Activated naive CD8-positive, alpha-beta T cell treated with anti-CD3 and anti-CD28 coated beads, Interleukin-2, amount 10 ng/mL, durations not matched to agents 7 days and 5 days (primary cell): ENCODE measurements at regions not wholly inside any gene's neighbourhood (a gene's known extent, or its start where the extent isn't known, plus 50 kb on each side); places are given as distances from the start of the nearest gene placed in this dataset.
A peak's percentile ranks its signal among the peaks of the same experiment; 100 is the strongest.

Experiments used
- ATAC-seq: fragments of 150-1000 bp; cut with Tn5 transposase; one replicate; pipeline ENCODE4 v1.10.0; 2021; ENCODE audit warnings: low read depth, moderate library complexity
- POLR2A ChIA-PET: fragments of 350-600 bp; sonication (Branson Sonifier 250); formaldehyde crosslinking; loops from one replicate; lab custom pipeline; 2021; ENCODE audit warnings: antibody characterized with exemption; lab: Charles Lee
- DNase-seq: peaks from one replicate; pipeline ENCODE4 v3.0.0; 2021
- H3K27ac Mint-ChIP-seq: one replicate; pipeline ENCODE4 v1.8.0; 2022; ENCODE audit warnings: mild to moderate bottlenecking, mixed read lengths
- H3K27me3 Mint-ChIP-seq: one replicate; pipeline ENCODE4 v1.8.0; 2022; ENCODE audit warnings: mild to moderate bottlenecking, moderate library complexity, mixed read lengths
- H3K36me3 Mint-ChIP-seq: one replicate; pipeline ENCODE4 v1.8.0; 2021; ENCODE audit warnings: mild to moderate bottlenecking, mixed read lengths
- H3K4me1 Mint-ChIP-seq: one replicate; pipeline ENCODE4 v1.8.0; 2021; ENCODE audit warnings: mixed read lengths
- H3K4me3 Mint-ChIP-seq: one replicate; pipeline ENCODE4 v1.8.0; 2022; ENCODE audit warnings: mild to moderate bottlenecking, moderate library complexity, mixed read lengths
- H3K9me3 Mint-ChIP-seq: one replicate; pipeline ENCODE4 v1.8.0; 2021; ENCODE audit warnings: mixed read lengths

- DNase-seq: no peak
- peaks cover 17% of the 10 kb centered on the region for H3K27me3 Mint-ChIP-seq
- no peak for ATAC-seq
These were observed 58.0 kb downstream of the CGGBP1 start for GRCh38 chr3:88000853-88001252.

DNA sequence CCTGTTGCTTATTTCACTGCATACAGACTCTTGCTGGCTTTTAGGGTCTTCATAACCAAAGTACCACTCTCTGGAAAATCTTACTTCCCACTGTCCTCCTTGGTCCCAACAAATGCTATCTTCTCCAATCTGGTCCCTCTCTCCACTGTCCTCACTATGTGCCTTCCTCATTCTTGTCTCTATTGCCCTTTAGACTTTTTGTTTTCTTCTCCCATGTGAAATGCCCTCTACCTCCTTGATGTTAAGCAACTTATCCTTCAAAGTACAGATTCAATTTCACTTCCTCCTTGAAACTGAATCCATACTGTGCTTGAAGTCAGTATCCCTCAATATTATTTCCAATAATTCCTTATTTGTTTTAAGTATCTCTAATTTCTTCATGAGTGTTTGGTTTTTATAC is 60.8 kb downstream of the CGGBP1 start:
- ATAC-seq (no peak), DNase-seq (no peak)
- Mint-ChIP-seq H3K4me1 (peaks cover 20% of the 10 kb centered on the region), H3K9me3 (no peaks in the 10 kb centered on the region), H3K27me3 (peaks cover 14% of the 10 kb centered on the region), H3K27ac (no peak overlapping the region), H3K36me3 (no peaks in the 10 kb centered on the region), H3K4me3 (no peak overlapping the region)
- POLR2A ChIA-PET: no interaction called here

More at GRCh38 chr3:88000853-88001252, 58.0 kb downstream of the CGGBP1 start:
- H3K4me3 Mint-ChIP-seq: peak overlapping the region; percentile 59
- POLR2A ChIA-PET: no interaction called here
- no peak overlapping the region for H3K27ac Mint-ChIP-seq
- H3K36me3 Mint-ChIP-seq: no peaks in the 10 kb centered on the region
- H3K9me3 Mint-ChIP-seq: no peaks in the 10 kb centered on the region
- H3K4me1 Mint-ChIP-seq: peaks cover 24% of the 10 kb centered on the region

DNA sequence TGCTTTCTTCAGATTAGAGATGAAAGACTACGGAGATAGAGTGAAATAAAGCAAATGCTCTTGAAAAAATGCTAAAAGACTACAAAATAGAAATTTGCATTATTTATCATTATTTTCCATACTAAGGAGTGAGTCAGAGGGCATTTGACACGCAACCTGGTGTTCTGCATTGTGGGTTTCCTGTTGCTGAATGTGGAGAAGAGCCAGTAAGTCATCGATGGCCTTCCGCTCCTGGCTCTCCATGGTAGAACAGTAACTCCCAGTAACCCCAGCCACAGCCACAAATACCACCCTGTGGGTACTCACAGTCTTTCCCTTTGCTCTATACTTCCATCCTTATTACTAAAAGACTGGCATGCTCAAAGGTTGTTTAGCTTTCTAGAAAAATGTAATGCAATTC is 61.5 kb downstream of the CGGBP1 start:
- peaks cover 14% of the 10 kb centered on the region for H3K27me3 Mint-ChIP-seq
- ATAC-seq (peak; percentile 91), DNase-seq (peak; percentile 41)
- no peak overlapping the region for H3K27ac Mint-ChIP-seq
- POLR2A ChIA-PET: no interaction called here
- peaks cover 20% of the 10 kb centered on the region for H3K4me1 Mint-ChIP-seq
- no peaks in the 10 kb centered on the region for H3K9me3 Mint-ChIP-seq
- peak overlapping the region; percentile 61 for H3K4me3 Mint-ChIP-seq
- no peaks in the 10 kb centered on the region for H3K36me3 Mint-ChIP-seq

DNA sequence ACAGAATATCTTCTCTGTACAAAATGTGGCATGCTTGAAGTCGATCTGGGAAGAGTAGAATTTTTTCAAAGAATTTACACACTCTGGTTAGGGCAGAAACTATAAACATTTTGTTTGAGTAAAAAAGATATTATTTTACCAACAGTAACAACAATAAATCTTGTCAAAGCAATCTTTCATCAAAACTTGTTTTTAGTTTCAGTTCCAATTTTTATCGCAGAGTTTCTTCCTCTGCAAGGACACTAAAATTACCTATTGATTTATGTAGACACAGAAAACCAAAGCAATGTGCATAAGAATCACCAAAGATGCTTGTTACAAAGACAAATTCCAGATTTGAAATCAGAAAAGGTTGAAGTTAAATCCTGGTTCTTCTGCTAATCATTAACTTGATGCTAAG is 61.9 kb downstream of the CGGBP1 start:
- DNase-seq: no peak
- Mint-ChIP-seq H3K9me3 (no peaks in the 10 kb centered on the region), H3K4me3 (peak overlapping the region; percentile 61), H3K4me1 (peaks cover 20% of the 10 kb centered on the region), H3K36me3 (no peaks in the 10 kb centered on the region), H3K27ac (no peak overlapping the region), H3K27me3 (peaks cover 14% of the 10 kb centered on the region)
- ATAC-seq: no peak
- POLR2A ChIA-PET: no interaction called here

DNA sequence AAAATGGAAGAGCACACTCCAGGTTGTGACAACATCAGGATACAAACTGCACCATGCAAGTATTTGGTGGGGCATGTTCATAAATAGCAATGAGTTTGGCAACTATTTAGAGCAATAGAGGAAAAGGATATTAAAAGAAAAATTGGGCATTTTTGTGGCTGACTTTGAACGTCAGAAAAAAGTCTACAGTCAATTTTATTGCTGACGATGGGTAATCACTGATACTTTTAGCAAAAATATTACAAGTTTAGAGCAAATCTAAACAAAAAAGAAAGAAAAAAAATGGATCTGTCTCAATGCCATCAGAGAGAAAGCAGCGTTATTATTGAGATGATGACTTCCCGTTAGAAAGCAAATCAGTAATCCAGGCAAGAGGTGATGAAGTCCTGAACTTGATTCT is 65.2 kb downstream of the CGGBP1 start:
- no peaks in the 10 kb centered on the region for H3K9me3 Mint-ChIP-seq
- H3K36me3 Mint-ChIP-seq: no peaks in the 10 kb centered on the region
- no peak overlapping the region for H3K4me3 Mint-ChIP-seq
- ATAC-seq (no peak), DNase-seq (no peak)
- POLR2A ChIA-PET: no interaction called here
- H3K4me1 Mint-ChIP-seq: peaks cover 13% of the 10 kb centered on the region
- no peak overlapping the region for H3K27ac Mint-ChIP-seq
- no peaks in the 10 kb centered on the region for H3K27me3 Mint-ChIP-seq

DNA sequence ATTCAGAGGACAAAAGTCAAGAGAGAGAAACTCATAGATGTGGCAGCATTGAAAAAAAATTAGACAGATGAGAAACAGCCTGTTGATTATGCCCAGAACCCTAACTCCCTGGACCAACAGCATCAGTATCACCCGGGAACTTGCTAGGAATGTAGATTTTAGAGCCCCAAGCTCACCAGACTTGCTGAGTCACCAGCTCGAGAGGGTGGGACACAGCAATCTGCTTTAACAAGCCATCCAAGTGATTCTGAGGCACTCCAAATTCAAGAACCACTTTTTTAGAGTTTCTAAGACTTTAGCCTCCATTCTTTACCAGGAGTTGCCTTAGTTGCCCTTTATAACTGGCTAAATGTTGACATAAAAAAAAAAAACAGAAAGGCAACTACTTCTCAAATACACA is 70.9 kb downstream of the CGGBP1 start:
- POLR2A ChIA-PET: no interaction called here
- ATAC-seq: no peak
- H3K4me3 Mint-ChIP-seq: no peak overlapping the region
- no peaks in the 10 kb centered on the region for H3K9me3 Mint-ChIP-seq
- H3K27ac Mint-ChIP-seq: no peak overlapping the region
- no peaks in the 10 kb centered on the region for H3K4me1 Mint-ChIP-seq
- H3K27me3 Mint-ChIP-seq: peaks cover 9% of the 10 kb centered on the region
- no peak for DNase-seq
- H3K36me3 Mint-ChIP-seq: no peaks in the 10 kb centered on the region

DNA sequence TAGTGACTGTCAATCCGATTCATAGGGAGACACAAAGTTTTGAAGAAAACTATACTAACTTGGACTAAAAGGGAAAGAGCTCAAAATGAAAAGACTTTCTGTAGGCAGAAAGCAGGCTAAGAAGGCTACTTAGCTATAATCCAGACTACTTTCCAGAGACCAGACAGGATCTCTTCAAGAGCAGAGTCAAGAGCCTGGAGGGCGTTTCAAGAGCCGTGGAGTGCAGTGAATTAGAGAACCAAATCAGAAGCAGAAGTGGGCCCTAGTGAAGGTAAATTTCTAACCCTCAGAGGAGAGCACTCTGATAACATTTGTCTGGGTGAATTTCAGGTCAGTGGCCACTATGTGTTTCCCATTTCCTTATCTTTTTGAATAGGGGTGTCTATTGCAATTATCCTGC is 76.4 kb downstream of the CGGBP1 start:
- no peaks in the 10 kb centered on the region for H3K9me3 Mint-ChIP-seq
- H3K4me3 Mint-ChIP-seq: no peak overlapping the region
- H3K36me3 Mint-ChIP-seq: no peaks in the 10 kb centered on the region
- ATAC-seq (no peak), DNase-seq (no peak)
- peaks cover 11% of the 10 kb centered on the region for H3K27me3 Mint-ChIP-seq
- POLR2A ChIA-PET: no interaction called here
- H3K4me1 Mint-ChIP-seq: no peaks in the 10 kb centered on the region
- H3K27ac Mint-ChIP-seq: no peak overlapping the region

DNA sequence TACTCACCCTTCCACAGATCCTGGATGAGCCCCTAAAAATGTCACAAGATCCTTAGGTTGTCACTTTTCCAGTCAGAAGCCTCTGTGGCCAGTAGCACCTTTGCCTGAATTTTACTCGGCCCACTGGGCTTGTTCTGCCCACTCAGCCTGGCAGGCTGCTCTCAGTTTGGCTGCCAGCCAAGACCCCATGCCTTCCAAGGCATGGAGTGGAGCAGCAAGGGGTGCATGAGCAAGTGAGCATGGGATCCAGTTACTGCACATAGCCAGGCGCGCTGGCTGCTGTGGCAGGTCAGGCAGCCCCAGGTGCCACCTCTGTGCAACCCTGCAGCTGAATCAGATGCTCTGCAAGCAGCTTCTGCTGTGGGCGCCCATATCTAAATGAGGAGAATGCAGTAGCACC is 79.3 kb downstream of the CGGBP1 start:
- no peaks in the 10 kb centered on the region for H3K36me3 Mint-ChIP-seq
- POLR2A ChIA-PET: no interaction called here

DNA sequence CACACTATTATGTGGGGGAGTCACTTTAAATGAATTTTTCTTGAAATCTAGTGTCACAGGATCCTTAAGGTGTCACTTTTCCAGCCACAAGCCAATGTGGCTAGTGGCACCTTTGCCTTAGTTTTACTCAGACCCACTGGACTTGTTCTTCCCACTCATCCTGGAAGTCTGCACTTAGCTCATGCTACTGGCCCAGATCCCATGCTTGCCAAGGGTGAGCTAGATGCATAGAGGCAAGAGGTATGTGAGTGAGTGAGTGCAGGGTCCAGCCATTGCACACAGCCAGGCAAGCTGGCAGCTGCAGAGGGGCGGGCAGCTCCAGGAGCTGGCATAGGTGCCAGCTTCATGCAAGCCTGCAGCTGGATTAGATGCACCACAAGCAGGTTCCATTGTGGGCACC is 81.0 kb downstream of the CGGBP1 start:
- Mint-ChIP-seq H3K36me3 (no peaks in the 10 kb centered on the region), H3K27ac (no peak overlapping the region), H3K4me3 (no peak overlapping the region), H3K4me1 (no peaks in the 10 kb centered on the region), H3K27me3 (peaks cover 4% of the 10 kb centered on the region), H3K9me3 (no peaks in the 10 kb centered on the region)
- ATAC-seq: no peak
- DNase-seq: no peak
- POLR2A ChIA-PET: no interaction called here

More for the DNA sequence above, 79.3 kb downstream of the CGGBP1 start:
- Mint-ChIP-seq H3K9me3 (no peaks in the 10 kb centered on the region), H3K27ac (no peak overlapping the region), H3K27me3 (peaks cover 10% of the 10 kb centered on the region), H3K4me1 (no peaks in the 10 kb centered on the region), H3K4me3 (no peak overlapping the region)
- DNase-seq (no peak), ATAC-seq (no peak)

GRCh38 chr3:87975716-87976115 is 83.1 kb downstream of the CGGBP1 start:
- no peaks in the 10 kb centered on the region for H3K36me3 Mint-ChIP-seq
- no peaks in the 10 kb centered on the region for H3K9me3 Mint-ChIP-seq
- H3K27me3 Mint-ChIP-seq: peaks cover 7% of the 10 kb centered on the region
- ATAC-seq (no peak), DNase-seq (no peak)
- no peak overlapping the region for H3K4me3 Mint-ChIP-seq
- H3K27ac Mint-ChIP-seq: no peak overlapping the region
- POLR2A ChIA-PET: no interaction called here
- H3K4me1 Mint-ChIP-seq: no peaks in the 10 kb centered on the region

GRCh38 chr3:87973906-87974305 is 84.9 kb downstream of the CGGBP1 start:
- no peak for ATAC-seq
- no peak overlapping the region for H3K27ac Mint-ChIP-seq
- POLR2A ChIA-PET: no interaction called here

GRCh38 chr3:87969620-87970019 is 89.2 kb downstream of the CGGBP1 start:
- Mint-ChIP-seq H3K27ac (no peak overlapping the region), H3K4me3 (no peak overlapping the region), H3K27me3 (peaks cover 6% of the 10 kb centered on the region), H3K36me3 (no peaks in the 10 kb centered on the region), H3K9me3 (no peaks in the 10 kb centered on the region), H3K4me1 (no peaks in the 10 kb centered on the region)
- POLR2A ChIA-PET: no interaction called here
- DNase-seq (no peak), ATAC-seq (no peak)

More at GRCh38 chr3:87973906-87974305, 84.9 kb downstream of the CGGBP1 start:
- no peaks in the 10 kb centered on the region for H3K9me3 Mint-ChIP-seq
- H3K4me3 Mint-ChIP-seq: no peak overlapping the region
- DNase-seq: no peak
- H3K36me3 Mint-ChIP-seq: no peaks in the 10 kb centered on the region
- H3K27me3 Mint-ChIP-seq: peaks cover 7% of the 10 kb centered on the region
- no peaks in the 10 kb centered on the region for H3K4me1 Mint-ChIP-seq

- POLR2A ChIA-PET: no interaction called here
- no peak for ATAC-seq
- Mint-ChIP-seq H3K4me1 (no peaks in the 10 kb centered on the region), H3K9me3 (no peaks in the 10 kb centered on the region), H3K27me3 (peaks cover 6% of the 10 kb centered on the region), H3K4me3 (no peak overlapping the region), H3K36me3 (no peaks in the 10 kb centered on the region), H3K27ac (no peak overlapping the region)
- DNase-seq: no peak
These were observed 90.1 kb downstream of the CGGBP1 start for GRCh38 chr3:87968668-87969067.

- ATAC-seq (no peak), DNase-seq (no peak)
- Mint-ChIP-seq H3K4me3 (no peak overlapping the region), H3K27me3 (peaks cover 14% of the 10 kb centered on the region), H3K4me1 (no peaks in the 10 kb centered on the region), H3K36me3 (no peaks in the 10 kb centered on the region), H3K27ac (no peak overlapping the region), H3K9me3 (no peaks in the 10 kb centered on the region)
- POLR2A ChIA-PET: no interaction called here
These were observed 100.5 kb downstream of the CGGBP1 start for GRCh38 chr3:87958289-87958688.

DNA sequence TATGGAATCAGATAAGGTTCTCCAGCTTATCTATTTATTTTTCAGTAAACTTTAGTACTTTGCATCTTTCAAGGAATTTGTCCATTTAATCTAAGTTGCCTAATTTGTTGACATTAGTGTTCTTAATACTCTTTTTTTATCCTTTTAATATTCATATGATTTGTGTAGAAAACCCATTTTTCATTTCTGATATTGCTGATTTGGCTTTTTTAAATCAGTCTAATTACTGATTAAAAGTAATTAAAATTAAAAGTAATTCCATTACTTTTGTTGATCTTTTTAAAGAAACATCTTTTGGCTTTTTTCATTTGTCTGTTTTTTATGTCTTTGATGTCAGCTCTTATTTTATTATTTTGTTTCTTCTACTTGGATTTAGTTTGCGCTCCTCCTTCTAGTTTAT is 101.2 kb downstream of the CGGBP1 start:
- no peak for DNase-seq
- H3K4me1 Mint-ChIP-seq: no peaks in the 10 kb centered on the region
- POLR2A ChIA-PET: no interaction called here
- no peak overlapping the region for H3K4me3 Mint-ChIP-seq
- H3K9me3 Mint-ChIP-seq: no peaks in the 10 kb centered on the region
- ATAC-seq: no peak
- peaks cover 15% of the 10 kb centered on the region for H3K27me3 Mint-ChIP-seq
- no peaks in the 10 kb centered on the region for H3K36me3 Mint-ChIP-seq
- no peak overlapping the region for H3K27ac Mint-ChIP-seq
